ENCODE measurements at regions not wholly inside any gene's neighbourhood (a gene's known extent, or its start where the extent isn't known, plus 50 kb on each side); places are given as distances from the start of the nearest gene placed in this dataset.

GRCh38 chr2:42971381-42971780 lies 179.0 kb upstream of the HAAO start:
- TF ChIP-seq CTCF (IDR thresholded peaks at IDR 0.05), result no peak
- no peak for TF ChIP-seq POLR2A (IDR thresholded peaks at IDR 0.05)

Measured in body of pancreas (tissue), 4 donors.